DND-41 (cell line): ENCODE measurements at regions not wholly inside any gene's neighbourhood (a gene's known extent, or its start where the extent isn't known, plus 50 kb on each side); places are given as distances from the start of the nearest gene placed in this dataset.

Experiments
- CTCF ChIP-seq: IDR thresholded peaks from 2 replicates; pipeline ENCODE4 v1.5.1; 2012; ENCODE audit warnings: borderline replicate concordance, low read length, moderate library complexity, mild to moderate bottlenecking; ENCODE audit not compliant: poor library complexity, severe bottlenecking; ENCODE audit errors: extremely low read depth
- EZH2 ChIP-seq: IDR thresholded peaks from 3 replicates; pipeline ENCODE4 v1.6.1; 2012; ENCODE audit warnings: borderline replicate concordance, low read depth, mild to moderate bottlenecking, moderate library complexity, low read length, inconsistent platforms; ENCODE audit not compliant: severe bottlenecking

DNA sequence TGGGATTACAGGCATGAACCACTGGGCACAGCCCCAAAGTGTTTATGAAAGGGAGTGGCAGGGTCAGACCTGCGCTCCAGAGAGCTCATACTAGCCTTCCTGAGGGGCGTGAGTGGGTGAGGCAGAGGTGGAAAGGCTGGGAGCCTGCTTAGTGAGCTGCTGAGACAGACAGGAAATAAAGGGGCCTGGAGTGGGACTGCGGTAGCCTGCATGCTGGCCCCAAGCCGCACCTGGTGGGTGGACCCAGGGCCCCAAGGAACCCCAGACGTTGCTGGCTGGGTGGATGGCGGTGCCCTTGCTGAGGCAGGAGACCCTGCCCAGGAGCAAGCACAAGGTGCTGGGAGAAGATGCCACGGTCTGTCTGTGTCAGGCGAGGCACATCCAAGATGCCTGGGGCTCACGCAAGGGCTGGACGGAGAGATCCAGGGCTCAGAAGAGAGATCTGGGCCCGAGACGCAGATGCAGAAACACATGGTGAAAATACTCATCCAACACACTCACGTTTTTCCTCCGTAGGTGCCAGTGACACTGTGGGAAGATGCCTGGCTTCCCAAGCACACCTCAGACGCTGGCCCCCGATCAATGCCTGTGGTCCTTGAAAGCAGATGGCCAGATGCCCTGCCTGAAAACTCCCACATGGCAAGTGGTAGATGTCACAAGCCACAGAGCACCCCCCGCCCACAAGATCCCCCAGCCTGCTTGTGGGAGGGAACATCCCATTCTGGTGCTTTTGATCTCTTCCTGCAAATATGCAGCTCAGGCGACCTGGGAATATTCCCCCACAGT is 151.1 kb downstream of the GLI2 start:
- TF ChIP-seq CTCF (no peak), EZH2 (no peak)
